ENCODE measurements at regions not wholly inside any gene's neighbourhood (a gene's known extent, or its start where the extent isn't known, plus 50 kb on each side); places are given as distances from the start of the nearest gene placed in this dataset.

- TF ChIP-seq EP300 (IDR thresholded peaks at IDR 0.05; ENCODE audit: borderline replicate concordance) (no peak), FOXM1 (IDR thresholded peaks at IDR 0.05; ENCODE audit: borderline replicate concordance, low read depth) (no peak), NFIC (IDR thresholded peaks at IDR 0.05) (no peak), MAX (IDR thresholded peaks at IDR 0.05) (no peak), CREB1 (IDR thresholded peaks at IDR 0.05; ENCODE audit: low read depth) (no peak), REST (IDR thresholded peaks at IDR 0.05; ENCODE audit: low read depth) (no peak), RAD21 (IDR thresholded peaks at IDR 0.05; ENCODE audit: low read depth) (no peak), TAF1 (IDR thresholded peaks at IDR 0.05; ENCODE audit: low read depth) (no peak)
Measured at GRCh38 chr11:45005106-45005505, 54.4 kb upstream of the TP53I11 start.

Measured in Ishikawa (cell line).